Transverse colon (tissue), 3 donors: ENCODE measurements at regions not wholly inside any gene's neighbourhood (a gene's known extent, or its start where the extent isn't known, plus 50 kb on each side); places are given as distances from the start of the nearest gene placed in this dataset.

Experiments
- EP300 ChIP-seq: sonication (generic); formaldehyde crosslinking; IDR thresholded peaks from one replicate; pipeline ENCODE4 v1.6.1; 2017; ENCODE audit warnings: antibody characterized with exemption, low read depth
- POLR2AphosphoS5 ChIP-seq, 3 donors: sonication (generic); formaldehyde crosslinking; IDR thresholded peaks; one replicate each; pipeline ENCODE4 v1.6.1; 2016; ENCODE audit warnings: antibody characterized with exemption in 3 of 3

DNA sequence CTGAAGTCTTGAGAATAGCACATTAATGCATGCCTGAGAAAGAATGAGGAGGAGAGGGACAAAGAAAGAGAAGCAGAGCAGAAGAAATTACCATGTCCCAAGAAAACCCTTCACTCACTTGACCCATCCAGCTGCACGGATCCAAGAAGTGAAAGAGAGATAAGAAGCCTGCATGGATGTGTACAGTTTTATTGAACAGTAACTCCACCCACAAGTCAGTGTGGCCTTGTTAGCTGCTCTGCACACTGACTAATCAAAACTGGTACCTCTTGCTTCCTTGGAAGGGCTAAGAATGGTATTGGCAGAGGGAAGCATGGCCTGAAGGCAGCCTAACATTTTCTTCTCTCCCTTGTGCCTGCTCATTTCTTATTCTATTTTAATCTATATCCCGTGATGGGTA lies 163.9 kb downstream of the SLC7A11 start:
- TF ChIP-seq EP300: no peak
- no peak for TF ChIP-seq POLR2AphosphoS5 (IDR thresholded peaks at IDR 0.05)
